ENCODE measurements at regions not wholly inside any gene's neighbourhood (a gene's known extent, or its start where the extent isn't known, plus 50 kb on each side); places are given as distances from the start of the nearest gene placed in this dataset.

- no peak for DNase-seq (ENCODE audit: low spot score)
- no peak for TF ChIP-seq CTCF (IDR thresholded peaks at IDR 0.05; ENCODE audit: poor library complexity)
- H3K4me2 ChIP-seq: no peak overlapping the region
- H3K79me2 ChIP-seq: no peaks in the 10 kb centered on the region
- H3K27me3 ChIP-seq: no peaks in the 10 kb centered on the region
- no peaks in the 10 kb centered on the region for H3K9me2 ChIP-seq (replicated peaks; ENCODE audit: insufficient read depth)
- no peaks in the 10 kb centered on the region for H3K4me1 ChIP-seq (ENCODE audit: insufficient read depth)
- no peak overlapping the region for H3K4me3 ChIP-seq
- H3K36me3 ChIP-seq (replicated peaks; ENCODE audit: insufficient read depth, low read depth): no peaks in the 10 kb centered on the region
- no peak overlapping the region for H3K27ac ChIP-seq
- H2AFZ ChIP-seq: no peak overlapping the region
- WGBS (ENCODE audit: low lambda C conversion rate, missing lambda C conversion rate): 100% methylated on average over 1 of the region's 1 CpG
- H3K9me3 ChIP-seq (ENCODE audit: low read depth): no peaks in the 10 kb centered on the region
- no peaks in the 10 kb centered on the region for H4K20me1 ChIP-seq (ENCODE audit: insufficient read depth, poor library complexity, severe bottlenecking)
Measured at GRCh38 chr17:68805609-68806008, 149.6 kb downstream of the ABCA8 start.

- Histone ChIP-seq H2AFZ (no peak overlapping the region), H3K4me3 (no peak overlapping the region), H4K20me1 (ENCODE audit: insufficient read depth, poor library complexity, severe bottlenecking) (no peaks in the 10 kb centered on the region), H3K4me1 (ENCODE audit: insufficient read depth) (no peaks in the 10 kb centered on the region), H3K9me3 (ENCODE audit: low read depth) (no peaks in the 10 kb centered on the region), H3K27me3 (no peaks in the 10 kb centered on the region), H3K79me2 (no peaks in the 10 kb centered on the region), H3K27ac (no peak overlapping the region), H3K9me2 (replicated peaks; ENCODE audit: insufficient read depth) (no peaks in the 10 kb centered on the region), H3K4me2 (no peak overlapping the region), H3K36me3 (replicated peaks; ENCODE audit: insufficient read depth, low read depth) (no peaks in the 10 kb centered on the region)
- no peak for TF ChIP-seq EZH2 (IDR thresholded peaks at IDR 0.05; ENCODE audit: borderline replicate concordance)
- no peak for TF ChIP-seq EZH2phosphoT487 (IDR thresholded peaks at IDR 0.05; ENCODE audit: low read depth, severe bottlenecking, unreplicated experiment)
- TF ChIP-seq CTCF (IDR thresholded peaks at IDR 0.05; ENCODE audit: poor library complexity): no peak
- no peak for DNase-seq (ENCODE audit: low spot score)
- WGBS (ENCODE audit: low lambda C conversion rate, missing lambda C conversion rate): 84% methylated on average over 1 of the region's 1 CpG
Measured at GRCh38 chr17:68804777-68805520, 150.2 kb downstream of the ABCA8 start.

- TF ChIP-seq CTCF (IDR thresholded peaks at IDR 0.05; ENCODE audit: poor library complexity) (no peak), EZH2 (IDR thresholded peaks at IDR 0.05; ENCODE audit: borderline replicate concordance) (no peak), EZH2phosphoT487 (IDR thresholded peaks at IDR 0.05; ENCODE audit: low read depth, severe bottlenecking, unreplicated experiment) (no peak)
- 85% methylated on average over 4 of the region's 4 CpGs for WGBS (ENCODE audit: low lambda C conversion rate, missing lambda C conversion rate)
- H2AFZ ChIP-seq: no peak overlapping the region
Measured at GRCh38 chr17:68803164-68803929, 151.8 kb downstream of the ABCA8 start.

More at GRCh38 chr17:68803164-68803929, 151.8 kb downstream of the ABCA8 start:
- Histone ChIP-seq H3K4me2 (no peak overlapping the region), H3K4me3 (no peak overlapping the region), H3K9me3 (ENCODE audit: low read depth) (no peaks in the 10 kb centered on the region), H3K9me2 (replicated peaks; ENCODE audit: insufficient read depth) (no peaks in the 10 kb centered on the region), H3K4me1 (ENCODE audit: insufficient read depth) (no peaks in the 10 kb centered on the region), H3K27me3 (no peaks in the 10 kb centered on the region), H3K36me3 (replicated peaks; ENCODE audit: insufficient read depth, low read depth) (no peaks in the 10 kb centered on the region), H3K79me2 (no peaks in the 10 kb centered on the region), H3K27ac (no peak overlapping the region), H4K20me1 (ENCODE audit: insufficient read depth, poor library complexity, severe bottlenecking) (no peaks in the 10 kb centered on the region)
- no peak for DNase-seq (ENCODE audit: low spot score)

Data from hepatocyte (in vitro differentiated cells).